IPS-20b (cell line): ENCODE measurements at regions not wholly inside any gene's neighbourhood (a gene's known extent, or its start where the extent isn't known, plus 50 kb on each side); places are given as distances from the start of the nearest gene placed in this dataset.
"Not testable (repeated sequence)": the region's sequence is repeated elsewhere in the genome, so short reads cannot be mapped to it uniquely, and the experiment has no call there.

Source experiments
- H3K27ac ChIP-seq: one replicate; pipeline ENCODE4 v1.5.1; 2013; ENCODE audit warnings: low read length
- H3K27me3 ChIP-seq: 2 replicates; pipeline ENCODE4 v1.6.1; 2013; ENCODE audit warnings: mild to moderate bottlenecking, low read length, inconsistent platforms; ENCODE audit not compliant: insufficient read depth
- H3K36me3 ChIP-seq: 2 replicates; pipeline ENCODE4 v1.6.1; 2013; ENCODE audit warnings: low read depth, mild to moderate bottlenecking, inconsistent platforms, low read length, moderate library complexity; ENCODE audit not compliant: insufficient read depth
- H3K4me1 ChIP-seq: 2 replicates; pipeline ENCODE4 v1.6.1; 2013; ENCODE audit warnings: mild to moderate bottlenecking, control low read depth, inconsistent platforms, low read length, moderate library complexity; ENCODE audit not compliant: insufficient read depth
- H3K4me3 ChIP-seq: 2 replicates; pipeline ENCODE4 v1.5.1; 2013; ENCODE audit warnings: mild to moderate bottlenecking, low read length, inconsistent platforms
- H3K9ac ChIP-seq: 2 replicates; pipeline ENCODE4 v1.6.1; 2013; ENCODE audit warnings: low read depth, mild to moderate bottlenecking, inconsistent platforms, low read length, moderate library complexity
- H3K9me3 ChIP-seq: 2 replicates; pipeline ENCODE4 v1.6.1; 2013; ENCODE audit warnings: mild to moderate bottlenecking, low read depth, low read length, inconsistent platforms; ENCODE audit not compliant: insufficient read depth

GRCh38 chr1:74858136-74858535 lies 125.2 kb downstream of the TYW3 start:
- Histone ChIP-seq H3K9ac (no peak overlapping the region), H3K36me3 (no peaks in the 10 kb centered on the region), H3K27ac (no peak overlapping the region), H3K27me3 (no peaks in the 10 kb centered on the region), H3K4me3 (no peak overlapping the region), H3K4me1 (peaks cover 6% of the 10 kb centered on the region; the same call in 1 of the 2 replicates), H3K9me3 (no peaks in the 10 kb centered on the region)

- Histone ChIP-seq H3K27me3 (no peaks in the 10 kb centered on the region), H3K27ac (no peak overlapping the region), H3K4me1 (no peaks in the 10 kb centered on the region), H3K4me3 (no peak overlapping the region), H3K9ac (no peak overlapping the region), H3K36me3 (no peaks in the 10 kb centered on the region), H3K9me3 (peaks cover 8% of the 10 kb centered on the region; the same call in 1 of the 2 replicates)
These were observed 128.9 kb downstream of the TYW3 start for GRCh38 chr1:74861867-74862266.

GRCh38 chr1:74869702-74870101 lies 136.8 kb downstream of the TYW3 start:
- Histone ChIP-seq H3K9ac (no peak overlapping the region), H3K36me3 (no peaks in the 10 kb centered on the region), H3K9me3 (peaks cover 29% of the 10 kb centered on the region)

GRCh38 chr1:74877366-74877765 lies 144.4 kb downstream of the TYW3 start:
- not testable (repeated sequence) for H3K27me3 ChIP-seq

More at GRCh38 chr1:74869702-74870101, 136.8 kb downstream of the TYW3 start:
- H3K4me3 ChIP-seq: no peak overlapping the region
- no peaks in the 10 kb centered on the region for H3K4me1 ChIP-seq
- H3K27me3 ChIP-seq: no peaks in the 10 kb centered on the region
- H3K27ac ChIP-seq: no peak overlapping the region

GRCh38 chr1:74895411-74895810 lies 162.5 kb downstream of the TYW3 start:
- H3K27me3 ChIP-seq: no peaks in the 10 kb centered on the region
- H3K4me1 ChIP-seq: no peaks in the 10 kb centered on the region
- H3K9me3 ChIP-seq: no peaks in the 10 kb centered on the region
- no peak overlapping the region for H3K9ac ChIP-seq
- H3K4me3 ChIP-seq: no peak overlapping the region
- no peaks in the 10 kb centered on the region for H3K36me3 ChIP-seq
- no peak overlapping the region for H3K27ac ChIP-seq

More at GRCh38 chr1:74877366-74877765, 144.4 kb downstream of the TYW3 start:
- not testable (repeated sequence) for H3K27ac ChIP-seq, H3K36me3 ChIP-seq, H3K4me1 ChIP-seq, H3K4me3 ChIP-seq, H3K9ac ChIP-seq, H3K9me3 ChIP-seq

GRCh38 chr1:74908131-74908530 lies 175.2 kb downstream of the TYW3 start:
- no peak overlapping the region for H3K4me3 ChIP-seq
- H3K27me3 ChIP-seq: no peaks in the 10 kb centered on the region
- no peaks in the 10 kb centered on the region for H3K9me3 ChIP-seq
- H3K27ac ChIP-seq: no peak overlapping the region
- no peaks in the 10 kb centered on the region for H3K4me1 ChIP-seq
- H3K9ac ChIP-seq: no peak overlapping the region
- H3K36me3 ChIP-seq: no peaks in the 10 kb centered on the region

GRCh38 chr1:74908797-74909196 lies 175.8 kb downstream of the TYW3 start:
- Histone ChIP-seq H3K27me3 (no peaks in the 10 kb centered on the region), H3K27ac (no peak overlapping the region), H3K4me3 (no peak overlapping the region), H3K36me3 (no peaks in the 10 kb centered on the region), H3K4me1 (no peaks in the 10 kb centered on the region), H3K9me3 (peaks cover 3% of the 10 kb centered on the region), H3K9ac (no peak overlapping the region)

- Histone ChIP-seq H3K9ac (no peak overlapping the region), H3K4me3 (no peak overlapping the region)
These were observed 181.0 kb downstream of the TYW3 start for GRCh38 chr1:74913978-74914377.

GRCh38 chr1:74933500-74933899 lies 200.5 kb downstream of the TYW3 start:
- Histone ChIP-seq H3K4me3 (no peak overlapping the region), H3K9me3 (0 out of 2 replicates have a peak, but pooled peaks cover 4% of the 10 kb centered on the region), H3K4me1 (no peaks in the 10 kb centered on the region), H3K27ac (no peak overlapping the region), H3K27me3 (no peaks in the 10 kb centered on the region), H3K36me3 (no peaks in the 10 kb centered on the region), H3K9ac (no peak overlapping the region)

More at GRCh38 chr1:74913978-74914377, 181.0 kb downstream of the TYW3 start:
- Histone ChIP-seq H3K36me3 (no peaks in the 10 kb centered on the region), H3K27ac (no peak overlapping the region), H3K27me3 (no peaks in the 10 kb centered on the region), H3K9me3 (peaks cover 16% of the 10 kb centered on the region), H3K4me1 (no peaks in the 10 kb centered on the region)

GRCh38 chr1:74935446-74935845 lies 198.7 kb upstream of the LHX8 start:
- Histone ChIP-seq H3K4me1 (no peaks in the 10 kb centered on the region), H3K4me3 (no peak overlapping the region), H3K9me3 (0 out of 2 replicates have a peak, but pooled peaks cover 4% of the 10 kb centered on the region), H3K27me3 (no peaks in the 10 kb centered on the region), H3K9ac (no peak overlapping the region), H3K27ac (no peak overlapping the region), H3K36me3 (no peaks in the 10 kb centered on the region)

GRCh38 chr1:74937176-74937575 lies 197.0 kb upstream of the LHX8 start:
- no peak overlapping the region for H3K4me3 ChIP-seq
- no peaks in the 10 kb centered on the region for H3K36me3 ChIP-seq
- no peaks in the 10 kb centered on the region for H3K4me1 ChIP-seq
- no peaks in the 10 kb centered on the region for H3K27me3 ChIP-seq
- no peak overlapping the region for H3K27ac ChIP-seq
- no peaks in the 10 kb centered on the region for H3K9me3 ChIP-seq
- H3K9ac ChIP-seq: no peak overlapping the region

GRCh38 chr1:74943046-74943445 lies 191.1 kb upstream of the LHX8 start:
- no peaks in the 10 kb centered on the region for H3K36me3 ChIP-seq
- H3K4me3 ChIP-seq: no peak overlapping the region
- H3K9me3 ChIP-seq: no peaks in the 10 kb centered on the region
- H3K27me3 ChIP-seq: no peaks in the 10 kb centered on the region
- no peaks in the 10 kb centered on the region for H3K4me1 ChIP-seq
- no peak overlapping the region for H3K9ac ChIP-seq
- no peak overlapping the region for H3K27ac ChIP-seq
